K562 (cell line): ENCODE measurements at regions not wholly inside any gene's neighbourhood (a gene's known extent, or its start where the extent isn't known, plus 50 kb on each side); places are given as distances from the start of the nearest gene placed in this dataset.

Experiments used
- ATAC-seq: fragments of 200-7000 bp; cut with Tn5 transposase; 3 replicates; pipeline ENCODE4 v1.9.1; 2020; ENCODE audit warnings: moderate library complexity
- BruUV-seq: library from RNA; stranded (reverse); fragments of 400-500 nt; replicated peaks from 2 replicates; lab custom pipeline; 2021; lab: Mats Ljungman, UMichigan
- CTCF ChIA-PET: fragments of 300-600 bp; formaldehyde crosslinking; extraction: SDS; loops from one replicate; lab custom pipeline; 2021; ENCODE audit warnings: low intra/inter-chr PET ratio; lab: Yijun Ruan, JAX
- POLR2A ChIA-PET: fragments of 300-600, 350-650 bp; sonication (Branson Sonifier 250); formaldehyde crosslinking; extraction: SDS; loops from one replicate; lab custom pipeline; 2021; ENCODE audit warnings: antibody characterized with exemption, inconsistent platforms; lab: Yijun Ruan, JAX
- DNase-seq, 4 experiments: peaks; one replicate each; pipeline versions ENCODE4 v3.0.0 to v3.0.0-alpha.2; 2011 to 2018; ENCODE audit warnings: low spot score in 3 of 4, mixed read lengths in 3 of 4; ENCODE audit errors: extremely low read depth in 1 of 4
- FAIRE-seq: peaks from 2 replicates; lab custom pipeline; 2011; peaks lifted over from hg19 to GRCh38; lab: Jason Lieb, UNC
- H2AFZ ChIP-seq: 2 replicates; pipeline ENCODE4 v1.6.0; 2011; ENCODE audit warnings: low read depth, low read length, control low read depth, inconsistent platforms
- H3K27ac ChIP-seq: fragments of 200-600 bp; 3 replicates; pipeline ENCODE4 v1.8.0; 2011; ENCODE audit warnings: low read depth, mild to moderate bottlenecking, control low read depth, inconsistent platforms, low read length, moderate library complexity, mixed read lengths; ENCODE audit errors: extremely low read depth
- H3K27me3 ChIP-seq, 2 experiments: fragments of 300-600 bp in 1 of 2; 2 replicates in 1 of 2; 3 replicates in 1 of 2; pipeline versions ENCODE4 v1.6.0 to v1.8.0; 2011; ENCODE audit warnings: inconsistent platforms in 2 of 2, low read length in 2 of 2, mild to moderate bottlenecking in 1 of 2, mixed read lengths in 1 of 2, moderate library complexity in 1 of 2; ENCODE audit not compliant: control insufficient read depth in 2 of 2, insufficient read depth in 2 of 2
- H3K36me3 ChIP-seq: fragments of 300-600 bp; 3 replicates; pipeline ENCODE4 v1.8.0; 2011; ENCODE audit warnings: mild to moderate bottlenecking, low read length, inconsistent platforms; ENCODE audit not compliant: control insufficient read depth, insufficient read depth
- H3K4me1 ChIP-seq, 2 experiments: fragments of 200-600 bp in 1 of 2; replicated peaks in 1 of 2; 2 replicates in 1 of 2; 3 replicates in 1 of 2; pipeline versions ENCODE4 v1.5.1 to v1.8.0; 2011; ENCODE audit warnings: inconsistent platforms in 2 of 2, low read length in 2 of 2, mild to moderate bottlenecking in 1 of 2, mixed read lengths in 1 of 2, moderate library complexity in 1 of 2; ENCODE audit not compliant: control insufficient read depth in 2 of 2, insufficient read depth in 2 of 2
- H3K4me2 ChIP-seq: 2 replicates; pipeline ENCODE4 v1.6.1; 2011; ENCODE audit warnings: low read length, control low read depth, inconsistent platforms, mixed read lengths; ENCODE audit not compliant: insufficient read depth
- H3K4me3 ChIP-seq: fragments of 200-600 bp; sonication (generic), shearing (Covaris generic); 2 replicates; pipeline ENCODE4 v1.5.1; 2016; ENCODE audit warnings: control low read depth, inconsistent platforms
- H3K79me2 ChIP-seq: fragments of 200-600 bp; 3 replicates; pipeline ENCODE4 v1.8.0; 2011; ENCODE audit warnings: low read length, inconsistent platforms; ENCODE audit not compliant: control insufficient read depth, insufficient read depth
- H3K9ac ChIP-seq, 2 experiments: 2 replicates each; pipeline versions ENCODE4 v1.6.0 to v1.6.1; 2011; ENCODE audit warnings: low read depth in 2 of 2, low read length in 2 of 2, control low read depth in 1 of 2, inconsistent platforms in 1 of 2, mild to moderate bottlenecking in 1 of 2, mixed read lengths in 1 of 2; ENCODE audit not compliant: insufficient read depth in 1 of 2
- H3K9me1 ChIP-seq: one replicate; pipeline ENCODE4 v1.6.0; 2011; ENCODE audit warnings: inconsistent platforms, mild to moderate bottlenecking, low read length, moderate library complexity; ENCODE audit not compliant: control insufficient read depth, insufficient read depth
- H3K9me3 ChIP-seq: replicated peaks from 2 replicates; pipeline ENCODE4 v1.5.1; 2011; ENCODE audit warnings: low read depth, low read length, inconsistent platforms; ENCODE audit not compliant: control insufficient read depth, insufficient read depth
- H4K20me1 ChIP-seq: replicated peaks from 2 replicates; pipeline ENCODE4 v1.6.1; 2011; ENCODE audit warnings: low read length, inconsistent platforms, mixed read lengths; ENCODE audit not compliant: control insufficient read depth, insufficient read depth
- KAT2B ChIP-seq: IDR thresholded peaks from one replicate; pipeline ENCODE4 v1.6.1; 2012; ENCODE audit warnings: low read depth, mild to moderate bottlenecking, control low read depth, inconsistent platforms, low read length, moderate library complexity
- RBBP5 ChIP-seq: fragments of 200-600 bp; sonication (generic); IDR thresholded peaks from 2 replicates; pipeline ENCODE4 v1.6.1; 2012; ENCODE audit warnings: borderline replicate concordance, mild to moderate bottlenecking, low read length, control low read depth, inconsistent platforms; ENCODE audit not compliant: insufficient read depth, poor library complexity, severe bottlenecking
- ZC3H4 ChIP-seq: sonication (generic); formaldehyde crosslinking; IDR thresholded peaks from 2 replicates; pipeline ENCODE4 v1.9.0; 2021; ENCODE audit warnings: missing genetic modification reagents, borderline replicate concordance
- ZNF639 ChIP-seq, 2 experiments: fragments of 200-800 bp in 1 of 2; sonication (Bioruptor generic) in 1 of 2; sonication (generic) in 1 of 2; formaldehyde crosslinking in 1 of 2; IDR thresholded peaks in 1 of 2; conservative IDR thresholded peaks in 1 of 2; 2 replicates each; pipeline versions ENCODE4 v1.5.0 to v1.6.1; 2016 to 2020; ENCODE audit warnings: missing compliant biosample characterization in 1 of 2, missing genetic modification characterization in 1 of 2, missing genetic modification reagents in 1 of 2
- WGBS: fragments of 100-300 bp; shearing (Covaris generic); methylation state at CpG from one replicate; pipeline ENCODE4 v1.1.6; 2016; ENCODE audit warnings: low coverage, mixed read lengths; ENCODE audit not compliant: insufficient coverage; ENCODE audit errors: missing lambda C conversion rate; 5-methylcytosine and 5-hydroxymethylcytosine counted together
- in situ Hi-C: fragments of 300-500 bp; cut with MboI; formaldehyde crosslinking; loops from 4 replicates; pipeline ENCODE4 v1.15.0; 2018; ENCODE audit warnings: inconsistent platforms, mixed read lengths
- intact Hi-C: fragments of 100-400 bp; cut with micrococcal nuclease; formaldehyde crosslinking; loops from 2 replicates; pipeline ENCODE4 v1.14.2; 2022
- TF ChIP-seq, protein P1 (sequence below): fragments of 250-450 bp; sonication (Bioruptor Pico); IDR thresholded peaks from 2 replicates; pipeline ENCODE4 v1.8.0; 2022; ENCODE audit warnings: moderate library complexity, mild to moderate bottlenecking, inconsistent platforms

DNA sequence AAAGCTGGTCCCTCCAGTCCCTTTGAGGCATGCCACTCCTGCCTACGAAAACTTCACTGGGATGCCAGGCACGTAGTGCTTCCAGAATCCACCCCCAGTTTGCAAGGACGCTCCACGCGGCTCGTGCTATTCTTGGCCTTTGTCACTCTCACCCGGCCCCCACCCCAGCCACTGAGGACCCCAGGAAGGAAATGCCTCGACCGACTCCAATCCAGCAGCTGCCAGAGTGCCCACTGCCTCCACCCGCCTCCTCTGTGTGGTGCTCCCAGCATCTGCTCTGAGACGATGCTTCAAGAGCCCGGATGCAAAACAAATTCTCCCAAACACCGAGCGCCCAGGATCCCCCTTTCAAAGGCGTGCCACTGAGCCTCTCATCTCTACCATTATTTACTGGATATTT lies 123.9 kb downstream of the RFLNA start:
- DNase-seq = no peak
- Histone ChIP-seq H3K4me1 (peaks cover 17 to 52% of the 10 kb centered on the region in 2 experiments), H2AFZ (no peak overlapping the region), H3K36me3 (peaks cover 30% of the 10 kb centered on the region; the same call in 2 of the 3 replicates), H3K9me3 (no peaks in the 10 kb centered on the region), H3K79me2 (peaks cover 3% of the 10 kb centered on the region; the same call in 1 of the 3 replicates), H3K27me3 (no peaks in the 10 kb centered on the region), H3K9me1 (no peaks in the 10 kb centered on the region), H3K4me3 (no peak overlapping the region), H4K20me1 (no peaks in the 10 kb centered on the region), H3K27ac (no peak overlapping the region), H3K9ac (no peak overlapping the region), H3K4me2 (no peak overlapping the region)
- BruUV-seq = no TSS peak
- WGBS = 94% methylated on average over 9 of the region's 15 CpGs
- TF ChIP-seq RBBP5 (no peak), KAT2B (no peak), ZC3H4 (no peak), ZNF639 (CRISPR knock-in tag; conservative IDR thresholded peaks at IDR 0.05 in 1 of 2, IDR thresholded peaks at IDR 0.05 in 1 of 2) (no peak)
- TF ChIP-seq, protein P1, sequence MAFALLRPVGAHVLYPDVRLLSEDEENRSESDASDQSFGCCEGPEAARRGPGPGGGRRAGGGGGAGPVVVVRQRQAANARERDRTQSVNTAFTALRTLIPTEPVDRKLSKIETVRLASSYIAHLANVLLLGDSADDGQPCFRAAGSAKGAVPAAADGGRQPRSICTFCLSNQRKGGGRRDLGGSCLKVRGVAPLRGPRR = no peak
- ChIA-PET CTCF (no interaction called here), POLR2A (no interaction called here)
- in situ Hi-C loops (no loop called here), intact Hi-C loops (no loop called here)
- ATAC-seq = no peak
- FAIRE-seq = no peak
